Cerebellar nuclear complex (tissue), 1 donor: ENCODE measurements at regions not wholly inside any gene's neighbourhood (a gene's known extent, or its start where the extent isn't known, plus 50 kb on each side); places are given as distances from the start of the nearest gene placed in this dataset.
"Not testable (repeated sequence)": the region's sequence is repeated elsewhere in the genome, so short reads cannot be mapped to it uniquely, and the experiment has no call there.

Experiments used
- DNase-seq, 2 experiments: peaks; one replicate each; lab custom pipeline; 2025; lab: John Stamatoyannopoulos, UW

DNA sequence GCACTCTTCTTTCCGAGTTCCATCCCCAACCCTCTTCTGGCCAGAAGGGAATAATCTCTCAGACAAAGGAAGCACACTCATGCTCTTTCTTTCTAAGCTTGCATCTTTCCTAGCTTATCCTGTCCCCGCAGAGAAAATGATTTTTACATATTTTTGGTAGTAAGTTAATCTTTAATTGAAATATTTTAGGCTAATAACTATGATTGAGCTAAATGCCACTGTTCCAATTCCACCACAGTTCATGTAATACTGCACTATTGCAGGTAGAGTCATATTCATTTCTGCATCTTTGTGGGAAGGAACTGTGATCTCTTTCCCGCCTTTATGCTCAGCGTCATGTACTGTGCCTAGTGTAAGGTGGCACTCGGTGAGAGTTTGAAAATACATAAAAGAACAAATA lies 158.9 kb upstream of the FOXG1 start:
- no peak for DNase-seq

DNA sequence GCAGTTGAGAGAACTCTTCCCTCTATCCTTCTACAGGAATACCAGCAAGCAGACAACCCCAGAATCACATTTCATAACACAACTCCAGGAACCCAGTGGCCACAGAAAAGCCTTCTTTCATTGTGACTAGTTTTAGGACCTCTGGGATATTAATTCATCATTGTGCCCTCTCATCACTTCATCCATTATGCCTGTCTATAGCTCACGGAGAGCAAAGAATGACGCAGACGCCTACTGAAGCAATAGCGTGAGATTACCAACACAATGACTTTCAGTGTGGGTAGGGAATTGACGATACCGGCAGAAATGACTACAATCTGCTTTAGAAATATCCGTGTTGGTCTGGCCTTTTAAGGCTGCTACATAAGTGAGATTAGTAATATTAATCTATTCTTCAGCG lies 158.1 kb upstream of the FOXG1 start:
- DNase-seq = no peak

DNA sequence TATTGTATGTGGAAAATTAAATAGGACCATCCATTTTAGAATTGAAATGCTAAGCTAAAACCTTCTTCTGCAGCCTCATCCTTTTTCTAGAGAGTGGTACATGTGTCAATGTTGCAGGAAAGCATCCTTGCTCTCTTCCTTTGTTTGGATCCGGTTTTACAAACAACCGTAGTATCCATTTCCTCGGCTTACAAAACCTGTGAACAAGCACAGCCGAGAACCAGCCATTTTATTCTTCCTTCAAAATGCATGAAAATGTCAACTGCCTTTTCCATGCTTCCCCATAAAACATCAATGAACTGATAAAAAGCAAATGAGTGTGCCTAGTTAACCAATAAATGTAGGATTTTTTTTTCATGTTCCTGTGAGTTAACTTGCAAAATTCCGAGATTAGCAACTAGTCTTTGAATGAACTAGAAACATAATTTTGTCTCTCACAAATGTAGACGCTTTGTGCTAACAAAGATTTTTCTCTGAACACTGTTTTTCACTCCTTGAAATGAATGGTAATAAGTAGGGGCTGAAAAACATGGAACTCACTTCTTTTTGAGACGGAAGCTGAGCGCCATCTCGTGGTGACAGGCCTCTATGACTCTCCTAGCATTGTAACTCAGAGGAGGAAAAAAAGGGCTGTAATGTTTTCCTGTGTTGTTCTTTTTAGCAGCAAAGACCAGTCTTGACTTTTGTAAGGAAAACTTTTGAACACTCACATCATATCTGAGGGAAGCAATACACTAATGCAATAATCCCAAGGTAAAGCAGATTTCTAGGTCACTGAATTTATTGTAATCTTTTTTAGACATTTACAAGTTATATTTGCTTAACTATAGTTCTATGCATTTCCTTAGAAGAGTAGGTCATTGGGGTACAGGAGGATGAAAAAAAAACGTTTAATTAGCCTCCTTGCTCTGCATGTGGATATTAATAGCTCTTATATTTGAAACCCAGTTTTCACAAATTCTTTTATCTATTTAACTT lies 157.4 kb upstream of the FOXG1 start:
- no peak for DNase-seq

DNA sequence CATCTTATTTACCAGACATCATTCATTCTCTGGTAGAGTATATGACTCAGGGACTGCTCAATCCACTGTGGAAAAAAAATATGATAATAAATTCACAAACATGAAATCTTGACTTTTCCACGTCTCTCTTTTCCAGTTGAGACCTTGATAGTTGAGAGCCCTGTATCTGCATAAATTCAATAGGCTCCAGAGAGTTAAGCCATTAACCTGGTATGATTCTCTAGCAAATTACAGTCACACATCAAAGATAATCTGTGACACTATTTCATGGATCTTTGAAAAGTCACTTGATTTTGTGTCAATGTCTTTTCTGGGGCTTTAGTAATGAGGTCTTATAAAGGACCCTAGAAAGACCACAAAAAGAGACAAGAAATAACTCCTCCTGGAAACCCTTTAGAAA lies 154.2 kb upstream of the FOXG1 start:
- no peak for DNase-seq

DNA sequence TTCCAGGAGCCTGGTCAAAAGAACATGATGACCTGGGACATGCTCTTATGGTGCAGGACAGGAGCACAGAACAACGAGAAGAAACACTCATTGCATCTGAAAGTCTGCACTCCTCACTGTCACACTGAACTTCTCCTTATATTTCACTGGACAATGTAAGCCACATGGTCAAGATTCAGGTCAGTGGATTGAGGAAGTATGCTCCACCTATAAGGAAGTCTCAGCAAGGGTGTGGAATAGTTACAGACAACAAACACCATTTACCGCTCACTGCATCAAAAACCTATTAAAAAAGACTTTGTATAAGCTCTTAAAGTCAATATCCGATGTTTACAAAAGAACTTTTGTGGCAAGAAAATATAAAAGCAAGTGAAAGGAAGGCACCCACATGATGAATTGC lies 153.1 kb upstream of the FOXG1 start:
- no peak for DNase-seq

DNA sequence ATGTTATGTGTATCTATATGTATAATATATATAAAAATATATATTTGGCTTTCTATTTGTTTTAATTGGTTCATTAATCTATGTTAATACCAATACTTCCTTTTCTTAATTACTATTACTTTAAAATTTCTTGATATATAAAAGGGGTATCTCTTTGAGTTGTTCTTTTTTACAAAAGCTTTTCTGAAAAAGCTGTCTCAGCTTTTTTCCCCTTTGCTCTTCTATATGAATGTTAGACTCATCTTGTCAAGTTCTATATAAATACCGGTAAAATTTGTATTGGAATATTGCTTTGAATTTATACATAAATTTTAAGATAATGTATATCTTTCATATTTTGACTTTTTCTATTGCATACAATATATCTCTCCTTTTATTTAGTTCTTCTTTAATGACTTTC lies 139.8 kb upstream of the FOXG1 start:
- no peak for DNase-seq

DNA sequence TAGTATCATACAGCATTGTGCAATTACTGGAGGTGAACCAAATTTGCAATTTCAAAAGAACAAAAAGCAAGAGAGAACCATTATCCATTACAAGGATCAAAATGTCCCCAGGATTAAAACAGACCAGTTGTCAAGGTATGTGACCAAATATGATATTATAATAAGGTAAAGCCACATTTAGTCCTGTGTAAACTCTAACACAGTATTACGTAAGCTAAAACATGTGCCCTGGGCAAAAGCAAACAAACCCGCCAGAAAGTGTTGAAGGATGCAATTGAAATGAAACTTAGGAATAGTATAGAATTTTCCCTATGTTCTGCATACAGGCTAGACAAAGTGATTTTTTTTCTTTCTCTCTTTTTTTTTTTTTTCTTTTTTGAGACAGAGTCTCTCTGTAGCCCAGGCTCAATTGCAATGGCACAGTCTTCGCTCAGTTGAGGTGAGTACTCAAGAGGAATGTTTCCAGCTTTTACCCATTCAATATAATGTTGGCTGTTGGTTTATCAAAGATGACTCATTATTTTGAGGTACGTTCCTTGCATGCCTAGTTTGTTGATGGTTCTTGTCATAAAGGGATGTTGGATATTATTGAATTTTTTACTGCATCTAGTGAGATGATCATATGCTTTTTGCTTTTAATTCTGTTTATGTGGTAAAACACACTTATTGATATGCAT lies 137.1 kb upstream of the FOXG1 start:
- no peak for DNase-seq

DNA sequence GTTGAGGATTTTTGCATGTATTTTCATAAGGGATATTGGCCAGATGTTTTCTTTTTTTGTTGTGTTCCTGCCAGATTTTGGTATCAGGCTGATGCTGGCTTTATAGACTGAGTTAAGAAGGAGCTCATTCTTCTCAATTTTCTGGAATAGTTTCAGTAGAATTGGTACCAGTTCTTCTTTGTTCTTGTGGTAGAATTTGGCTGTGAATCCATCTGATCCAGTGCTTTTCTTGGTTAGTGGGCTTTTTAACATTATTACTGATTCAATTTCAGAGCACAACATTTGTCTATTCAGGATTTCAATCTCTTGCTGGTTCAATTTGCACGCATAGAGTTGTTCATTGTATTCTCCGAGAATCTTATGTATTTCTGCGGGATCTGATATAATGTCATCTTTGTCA lies 136.5 kb upstream of the FOXG1 start:
- DNase-seq = no peak

DNA sequence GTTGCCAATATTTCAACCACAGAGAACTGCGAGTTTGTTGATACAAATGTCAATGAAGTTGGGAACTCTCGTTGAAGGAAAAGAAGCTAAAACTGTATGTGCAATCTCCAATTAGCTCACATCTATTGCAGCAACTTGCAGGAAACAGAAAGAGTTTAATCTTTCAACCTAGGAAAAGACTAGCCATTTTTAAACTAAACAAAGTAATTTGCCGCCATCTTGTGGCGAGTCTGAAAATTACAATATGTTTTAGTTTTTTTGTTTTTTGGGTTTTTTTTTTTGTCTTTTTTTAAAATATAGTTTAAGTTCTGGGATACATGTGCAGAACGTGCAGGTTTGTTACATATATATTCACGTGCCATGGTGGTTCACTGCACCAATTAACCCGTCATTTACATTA lies 131.2 kb upstream of the FOXG1 start:
- no peak for DNase-seq

DNA sequence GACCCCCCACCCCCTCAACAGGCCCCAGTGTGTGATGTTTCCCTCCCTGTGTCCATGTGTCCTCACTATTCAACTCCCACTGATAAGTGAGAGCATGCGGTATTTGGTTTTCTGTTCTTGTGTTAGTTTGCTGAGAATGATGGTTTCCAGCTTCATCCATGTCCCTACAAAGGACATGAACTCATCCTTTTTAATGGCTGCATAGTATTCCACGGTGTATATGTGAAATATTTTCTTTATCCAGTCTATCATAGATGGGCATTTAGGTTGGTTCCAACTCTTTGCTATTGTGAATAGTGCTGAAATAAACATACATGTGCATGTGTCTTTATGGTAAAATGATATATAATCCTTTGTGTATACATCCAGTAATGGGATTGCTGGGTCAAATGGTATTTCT lies 130.8 kb upstream of the FOXG1 start:
- DNase-seq = not testable (repeated sequence)

DNA sequence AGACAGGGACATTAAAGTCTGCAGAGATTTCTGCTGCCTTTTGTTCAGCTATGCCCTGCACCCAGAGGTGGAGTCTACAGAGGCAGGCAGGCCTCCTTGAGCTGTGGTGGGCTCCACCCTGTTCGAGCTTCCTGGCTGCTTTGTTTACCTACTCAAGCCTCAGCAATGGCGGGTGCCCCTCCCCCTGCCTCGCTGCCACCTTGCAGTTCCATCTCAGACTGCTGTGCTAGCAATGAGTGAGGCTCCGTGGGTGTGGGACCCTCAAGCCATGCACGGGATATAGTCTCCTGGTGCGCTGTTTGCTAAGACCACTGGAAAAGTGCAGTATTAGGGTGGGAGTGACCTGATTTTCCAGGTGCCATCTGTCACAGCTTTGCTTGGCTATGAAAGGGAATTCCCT lies 125.4 kb upstream of the FOXG1 start:
- DNase-seq = not testable (repeated sequence)

DNA sequence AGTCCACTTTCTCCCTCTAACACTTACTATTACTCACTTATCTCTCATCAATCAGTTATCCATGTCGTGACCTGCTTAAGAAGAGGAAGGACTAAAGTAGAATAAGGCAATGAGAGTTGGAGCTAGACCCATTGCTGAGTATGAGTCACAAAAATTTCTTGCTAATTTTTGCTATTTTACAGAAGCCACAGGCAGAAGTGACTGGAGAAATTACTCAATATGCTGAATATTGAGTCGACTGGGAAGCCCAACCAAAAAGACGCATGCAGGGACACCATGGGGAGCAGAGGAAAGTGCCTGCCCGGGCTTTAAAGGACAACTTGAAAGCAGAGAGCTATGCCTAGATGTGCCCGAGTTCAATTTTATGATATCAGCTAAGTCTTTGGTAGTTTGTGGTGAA lies 115.4 kb upstream of the FOXG1 start:
- DNase-seq = no peak

DNA sequence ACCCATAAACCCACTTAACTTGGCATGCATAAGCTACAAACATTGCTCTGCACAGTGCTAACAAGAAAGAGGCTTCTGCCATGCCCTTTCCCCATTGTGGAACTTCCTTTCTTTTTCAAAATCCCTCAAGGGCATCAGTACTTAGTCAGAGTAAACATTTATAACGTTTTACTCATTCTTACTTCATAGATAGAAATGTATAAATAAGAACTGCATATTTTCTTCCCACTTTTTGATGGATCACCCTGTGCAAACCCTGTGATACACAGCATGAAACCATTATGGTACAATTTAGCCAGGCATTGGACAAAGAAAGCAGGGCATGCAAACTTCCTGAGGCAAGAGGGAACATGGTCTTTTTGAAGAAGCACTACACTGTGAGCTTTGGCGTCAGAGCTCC lies 113.8 kb upstream of the FOXG1 start:
- no peak for DNase-seq

DNA sequence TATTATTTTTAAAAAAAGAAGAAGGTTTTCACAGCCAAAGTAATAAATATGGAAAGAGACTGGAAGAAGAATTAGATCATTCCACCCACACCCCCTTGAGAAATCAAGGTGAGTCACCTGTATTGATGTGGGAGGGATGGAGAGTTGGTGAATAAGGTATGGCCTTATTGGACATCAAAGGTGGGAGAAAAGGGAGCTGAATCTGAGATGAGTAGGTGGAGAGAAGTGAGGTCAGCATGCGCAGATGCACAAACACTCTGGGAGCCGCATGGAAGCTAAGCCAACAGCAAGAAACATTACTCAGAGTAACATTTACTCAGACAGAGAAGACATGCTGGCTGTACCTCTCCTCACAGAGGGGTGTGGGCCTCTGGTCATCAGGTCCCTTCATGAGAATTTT lies 113.1 kb upstream of the FOXG1 start:
- no peak for DNase-seq

DNA sequence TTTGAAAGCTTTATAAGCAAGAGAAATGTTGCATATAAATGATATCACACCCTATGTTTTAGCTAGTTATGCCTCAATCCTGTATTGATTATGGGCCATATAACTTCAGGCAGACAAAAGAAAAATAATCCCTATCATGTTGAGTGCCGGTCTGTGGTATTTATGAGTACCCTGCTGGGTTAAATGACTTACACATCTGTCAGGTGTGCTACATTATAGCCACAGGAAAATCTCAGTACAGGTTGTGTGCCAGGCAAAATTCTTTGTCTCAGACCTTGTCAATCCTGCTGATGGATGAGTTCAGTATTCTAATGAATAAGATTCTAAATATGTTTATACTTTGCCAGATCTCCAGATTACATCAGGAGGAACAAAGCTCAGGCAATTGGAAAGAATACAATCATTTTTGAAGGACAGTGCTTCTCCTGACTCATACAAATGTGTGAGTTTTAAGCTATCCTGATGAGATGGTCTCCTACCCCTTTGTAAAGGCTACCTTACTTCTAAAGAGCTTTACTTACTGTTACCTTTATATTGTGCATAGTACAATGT lies 109.8 kb upstream of the FOXG1 start:
- no peak for DNase-seq

DNA sequence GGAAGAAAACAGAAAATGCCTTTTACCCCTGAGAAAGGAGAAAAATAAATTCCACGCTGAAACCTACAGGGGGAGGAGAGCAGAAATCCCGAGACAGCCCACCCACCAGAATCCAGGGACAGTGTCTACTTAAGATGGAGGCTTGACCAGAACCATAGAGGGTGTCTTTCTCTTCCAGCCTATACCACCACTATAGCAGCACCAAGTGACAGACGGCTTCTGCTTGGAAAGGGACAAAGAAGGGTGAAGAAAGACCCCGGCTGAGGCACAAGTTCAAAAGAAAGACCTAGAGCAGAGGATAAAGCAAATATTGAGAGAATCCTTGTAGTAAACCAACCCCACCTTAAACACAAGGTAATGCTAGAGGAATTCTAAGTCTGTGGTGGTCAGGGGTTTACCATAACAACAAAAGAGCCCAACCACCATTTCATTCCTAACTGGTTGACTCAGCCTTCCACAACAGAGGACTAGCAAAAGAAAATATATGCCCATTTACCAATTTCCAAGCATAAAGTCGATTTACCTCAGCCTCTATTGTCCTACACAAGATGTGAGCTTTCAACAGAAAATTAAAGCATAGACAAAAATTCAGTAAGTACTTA lies 105.3 kb upstream of the FOXG1 start:
- DNase-seq = no peak

DNA sequence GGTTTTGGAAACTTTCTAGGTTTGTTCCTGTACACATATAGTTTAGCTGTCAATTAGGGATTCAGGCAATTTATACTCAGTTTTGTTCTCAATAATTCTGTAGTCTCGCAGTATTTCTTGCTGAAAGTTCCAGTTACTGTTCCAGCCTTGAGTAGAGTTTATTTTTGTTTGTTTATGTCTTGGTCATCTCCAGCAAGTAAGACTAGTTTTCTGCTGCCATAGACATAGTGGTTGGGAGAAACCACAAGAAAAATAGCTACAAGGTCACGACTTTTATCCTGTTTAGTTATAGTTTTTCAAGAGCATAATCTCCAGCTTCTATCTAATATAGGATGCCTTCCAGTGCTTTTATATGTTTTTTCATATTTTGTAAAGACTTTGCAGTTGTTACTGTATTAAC lies 99.6 kb upstream of the FOXG1 start:
- DNase-seq = no peak

DNA sequence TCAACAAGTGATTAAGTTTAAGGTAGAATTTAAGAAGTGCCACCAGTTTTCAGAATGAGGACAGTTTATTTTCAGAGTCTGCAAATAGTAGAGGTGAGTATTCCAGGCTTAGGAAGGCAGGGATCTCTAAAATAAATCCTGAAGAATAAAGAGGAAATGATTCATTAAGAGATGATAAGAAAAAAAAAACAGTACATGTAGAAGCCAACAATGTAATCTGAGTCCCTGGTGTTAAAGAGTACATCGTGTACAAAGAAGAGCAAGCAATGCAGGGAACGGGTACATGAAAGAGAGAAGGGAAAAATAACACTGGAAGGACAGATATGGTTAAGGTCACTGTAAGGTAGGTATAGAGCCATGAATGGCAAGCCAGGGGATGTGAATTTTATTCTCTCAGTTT lies 95.2 kb upstream of the FOXG1 start:
- DNase-seq = no peak

DNA sequence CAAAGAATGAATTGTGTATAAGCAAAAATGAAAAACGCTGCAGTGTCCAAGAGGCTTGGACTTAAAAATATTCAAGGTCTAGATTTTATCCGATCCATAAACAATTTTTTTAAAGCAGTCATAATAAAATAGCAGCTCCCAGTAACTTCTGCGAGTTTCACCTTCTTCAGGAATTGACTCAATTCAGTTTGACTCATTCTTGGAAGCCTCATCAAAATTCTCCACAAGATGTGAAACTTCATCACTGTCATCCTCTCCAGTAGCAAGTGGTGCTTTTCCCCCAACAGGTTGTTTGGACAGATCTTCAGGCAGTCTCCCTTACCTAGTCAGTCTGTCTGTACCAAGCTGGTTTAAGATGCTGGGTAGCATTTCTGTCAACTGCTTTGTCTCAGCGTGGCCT lies 93.5 kb upstream of the FOXG1 start:
- DNase-seq = no peak

DNA sequence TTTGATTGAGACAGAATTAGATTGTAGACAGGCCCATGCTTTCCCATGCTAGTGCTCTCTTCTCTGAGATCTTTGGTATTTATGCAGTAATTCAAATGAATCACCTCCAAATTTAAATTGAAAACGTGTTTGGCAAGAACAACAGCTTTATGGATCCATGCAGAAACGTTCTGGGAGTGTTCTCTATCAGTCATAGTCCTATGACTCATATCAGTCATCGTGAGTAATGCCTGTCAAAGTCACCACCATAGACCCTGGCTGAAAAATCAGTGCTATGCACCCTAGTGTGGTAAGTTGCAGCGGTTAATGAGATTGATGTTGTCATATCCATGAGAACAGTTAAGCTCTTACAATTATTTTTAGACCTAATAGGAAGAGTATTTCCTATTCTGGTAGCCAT lies 90.1 kb upstream of the FOXG1 start:
- DNase-seq = no peak

DNA sequence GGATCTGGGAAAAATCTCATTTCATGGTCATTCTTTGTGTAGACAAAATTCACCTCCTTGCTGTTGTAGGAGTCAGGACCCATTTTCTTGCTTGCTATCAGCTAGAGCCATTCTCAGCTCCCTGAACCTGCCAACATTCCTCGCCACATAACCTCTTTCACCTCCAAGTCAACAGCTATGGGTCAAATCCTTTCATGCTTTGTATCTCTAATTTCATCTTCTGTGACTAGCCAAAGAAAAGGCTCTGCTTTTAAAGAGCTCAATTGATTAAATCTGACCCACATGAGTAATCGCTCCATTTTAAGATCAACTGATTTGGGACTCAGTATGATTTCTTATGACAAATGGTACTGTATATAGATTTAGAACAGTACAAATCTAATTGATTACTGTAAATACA lies 89.2 kb upstream of the FOXG1 start:
- no peak for DNase-seq

DNA sequence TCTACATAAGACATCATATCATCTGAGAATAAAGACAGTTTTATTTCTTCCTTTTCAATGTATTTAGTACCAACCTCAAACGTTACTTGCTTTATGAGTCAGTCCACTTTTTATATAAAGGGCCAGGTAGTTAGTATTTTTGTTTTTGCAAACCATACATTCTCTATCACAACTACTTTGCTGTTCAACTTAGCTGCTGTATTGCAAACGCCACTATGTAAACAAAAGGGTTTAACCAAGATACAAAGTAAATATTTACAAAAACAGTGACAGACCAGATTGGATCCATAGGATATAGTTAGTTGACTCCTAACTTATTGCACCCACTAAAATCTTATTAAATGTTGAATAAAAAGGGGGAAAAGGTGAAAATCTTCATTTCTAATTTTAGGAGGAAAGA lies 87.7 kb upstream of the FOXG1 start:
- DNase-seq = no peak

DNA sequence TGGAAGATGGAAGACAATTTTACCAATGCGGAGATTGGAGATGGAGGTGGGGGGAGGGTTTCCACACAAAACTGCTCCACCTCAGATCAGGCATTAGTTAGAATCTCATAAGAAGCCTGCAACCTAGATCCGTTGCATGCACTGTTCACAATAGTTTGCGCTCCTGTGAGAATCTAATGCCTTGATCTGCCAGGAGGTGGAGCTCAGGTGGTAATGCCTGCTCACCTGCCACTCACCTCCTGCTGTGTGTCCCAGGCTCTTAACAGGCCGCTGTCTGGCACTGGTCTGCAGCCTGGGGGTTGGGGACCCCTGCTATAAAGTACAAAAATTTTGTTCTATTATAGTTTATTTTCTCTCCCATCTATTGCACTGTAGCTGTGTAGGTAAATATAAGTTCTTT lies 84.9 kb upstream of the FOXG1 start:
- DNase-seq = no peak
